RCC 7860 (cell line): ENCODE measurements at regions not wholly inside any gene's neighbourhood (a gene's known extent, or its start where the extent isn't known, plus 50 kb on each side); places are given as distances from the start of the nearest gene placed in this dataset.
"Not testable (repeated sequence)": the region's sequence is repeated elsewhere in the genome, so short reads cannot be mapped to it uniquely, and the experiment has no call there.

ENCODE experiments used
- DNase-seq: peaks from one replicate; pipeline ENCODE4 v3.0.0-alpha.2; 2015; ENCODE audit warnings: low spot score
- FAIRE-seq: peaks from 2 replicates; lab custom pipeline; 2012; peaks lifted over from hg19 to GRCh38; lab: Jason Lieb, UNC

DNA sequence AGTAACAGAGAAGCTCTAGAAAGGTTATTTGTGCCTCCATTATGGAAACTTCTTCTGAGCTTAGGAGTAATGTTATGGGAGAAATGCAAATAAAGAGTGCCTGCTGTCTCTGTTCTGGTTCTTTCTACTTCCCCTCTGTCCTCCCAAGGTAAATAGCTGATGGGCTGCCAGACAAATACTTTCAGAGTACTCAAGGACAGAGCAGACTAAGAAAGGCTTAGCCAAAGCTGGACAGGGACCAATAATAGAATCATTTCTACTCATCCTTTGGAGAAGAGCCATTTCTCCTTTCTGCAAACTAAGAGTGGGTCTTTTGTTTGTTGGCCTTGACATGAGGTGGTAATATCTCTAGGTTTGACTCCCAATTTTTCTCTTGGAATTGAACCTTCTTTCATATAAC, 136.1 kb downstream of the MID1IP1 start:
- FAIRE-seq (no peak), DNase-seq (no peak)

DNA sequence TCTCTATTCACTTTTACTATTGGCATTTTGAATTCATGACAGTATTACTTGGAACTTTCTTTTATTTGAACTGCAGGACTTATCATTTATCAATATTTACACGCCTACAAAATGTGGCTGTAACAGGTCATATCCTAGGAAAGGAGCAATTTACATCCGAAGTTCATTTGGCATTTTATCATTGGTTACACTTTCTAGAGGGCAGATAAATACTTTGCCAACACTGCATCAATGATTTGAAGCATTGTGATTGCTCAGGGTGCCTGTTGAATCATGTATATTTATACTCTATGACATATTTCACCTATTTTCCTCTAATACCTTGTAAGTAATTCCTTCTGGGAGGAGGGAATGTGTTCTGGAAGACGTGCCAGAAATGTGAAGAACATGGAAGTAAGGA, 136.7 kb downstream of the MID1IP1 start:
- DNase-seq (no peak), FAIRE-seq (no peak)

DNA sequence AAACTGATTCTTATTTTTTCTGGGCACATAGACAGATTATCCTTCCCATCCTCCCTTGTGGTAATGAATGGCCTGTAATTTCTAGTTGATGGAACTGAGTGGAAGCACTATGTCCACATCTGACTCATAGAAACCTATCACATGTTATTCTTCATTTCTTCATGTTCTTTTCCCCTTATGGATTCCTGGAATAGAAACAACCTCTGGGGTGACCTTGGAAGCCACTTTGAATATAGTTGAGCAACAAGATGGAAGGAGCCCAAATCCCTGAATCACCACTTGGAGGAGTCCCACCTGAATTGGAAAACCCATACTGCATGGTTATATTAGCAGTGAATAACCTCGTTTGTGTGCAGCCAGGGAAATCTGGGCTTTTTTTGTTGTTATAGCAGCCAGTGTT, 137.8 kb downstream of the MID1IP1 start:
- DNase-seq (no peak), FAIRE-seq (no peak)

DNA sequence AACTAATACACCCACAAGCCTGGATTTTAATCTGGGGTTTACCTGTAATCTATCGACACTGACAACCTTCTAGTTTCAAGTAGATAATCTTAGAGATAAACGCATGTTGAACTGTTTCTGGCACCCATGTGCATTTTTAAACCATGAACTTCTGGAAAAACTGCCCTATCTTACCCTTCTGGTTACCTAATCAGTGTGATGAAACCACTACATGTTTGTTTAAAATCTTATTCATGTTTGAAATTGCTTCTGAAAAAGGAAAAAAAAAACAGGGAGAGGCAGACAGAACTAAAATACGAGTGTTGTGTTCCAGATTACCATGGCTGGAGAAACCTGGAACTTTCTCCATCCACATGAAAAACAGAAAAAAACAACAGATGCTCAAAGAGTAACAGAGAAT, 139.3 kb downstream of the MID1IP1 start:
- DNase-seq (no peak), FAIRE-seq (no peak)

DNA sequence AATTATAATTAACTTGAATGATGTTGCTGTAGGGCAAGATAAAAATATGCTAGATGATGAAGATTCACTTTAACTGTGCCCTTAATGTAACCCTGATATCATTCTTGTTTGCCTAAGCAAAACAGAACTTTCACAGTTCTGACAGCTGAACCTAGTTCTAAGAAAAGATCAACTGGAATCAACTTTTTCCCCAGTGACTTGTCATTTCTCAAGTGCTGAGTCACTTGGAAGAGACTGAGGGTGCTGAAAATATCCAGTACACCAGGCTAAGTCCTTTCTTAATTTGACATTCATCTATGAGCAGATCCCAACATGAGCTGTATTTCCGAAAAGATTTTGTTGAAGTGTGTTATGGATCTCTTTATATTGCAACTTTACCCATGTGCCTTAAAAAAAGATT, 140.4 kb downstream of the MID1IP1 start:
- FAIRE-seq (no peak), DNase-seq (no peak)

DNA sequence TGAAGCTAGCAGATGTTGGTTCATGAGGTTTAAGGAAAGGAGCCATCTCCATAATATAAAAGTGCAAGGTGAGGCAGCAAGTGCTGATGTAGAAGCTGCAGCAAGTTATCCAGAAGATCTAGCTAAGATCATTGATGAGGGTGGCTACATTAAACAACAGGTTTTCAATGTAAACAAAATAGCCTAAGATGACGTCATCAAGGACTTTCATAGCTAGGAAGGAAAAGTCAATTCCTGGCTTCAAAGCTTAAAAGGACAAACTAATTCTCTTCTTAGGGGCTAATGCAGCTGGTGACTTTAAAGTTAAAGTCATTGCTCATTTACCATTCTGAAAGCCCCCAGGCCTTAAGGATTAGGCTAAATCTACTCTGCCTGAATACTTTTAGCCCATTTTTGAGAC, 141.9 kb downstream of the MID1IP1 start:
- FAIRE-seq, result no peak

DNA sequence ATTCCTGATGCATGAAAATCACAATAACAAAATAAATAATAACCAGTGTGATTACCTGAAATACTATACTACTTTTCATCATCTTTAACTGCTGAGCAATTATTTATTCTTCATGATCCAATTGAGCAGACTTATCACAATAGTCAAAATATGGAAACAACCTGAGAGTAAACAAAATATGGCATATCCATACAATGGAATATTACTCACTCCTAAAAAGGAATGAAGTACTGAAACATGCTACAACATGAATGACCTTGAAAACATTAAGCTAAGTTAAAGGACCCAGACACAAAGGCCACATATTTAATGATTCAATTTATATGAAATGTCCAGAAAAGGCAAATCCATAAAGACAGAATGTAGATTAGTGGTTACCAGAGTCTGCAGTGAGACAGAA, 146.8 kb downstream of the MID1IP1 start:
- FAIRE-seq, result no peak

More for the DNA sequence above, 141.9 kb downstream of the MID1IP1 start:
- DNase-seq, result no peak

DNA sequence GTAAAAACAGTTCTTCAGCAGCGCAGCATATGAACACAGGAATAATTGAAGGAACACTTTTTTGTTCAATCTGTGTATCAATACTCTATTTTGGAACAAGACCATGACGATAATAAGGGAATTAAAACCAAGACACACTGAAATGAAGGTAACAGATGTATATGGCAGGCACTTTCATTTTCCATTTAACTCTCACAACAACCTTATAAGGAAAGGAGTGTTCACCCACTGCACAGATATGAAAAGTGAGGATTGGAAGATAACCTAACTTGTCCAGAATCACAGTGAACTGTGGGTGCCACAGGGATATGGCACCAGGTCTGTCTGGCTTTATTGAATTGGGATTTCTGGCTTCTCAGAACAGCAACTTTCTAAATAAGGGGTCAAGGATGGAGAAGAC, 153.3 kb downstream of the MID1IP1 start:
- no peak for FAIRE-seq
- no peak for DNase-seq

More for the DNA sequence above, 146.8 kb downstream of the MID1IP1 start:
- no peak for DNase-seq

DNA sequence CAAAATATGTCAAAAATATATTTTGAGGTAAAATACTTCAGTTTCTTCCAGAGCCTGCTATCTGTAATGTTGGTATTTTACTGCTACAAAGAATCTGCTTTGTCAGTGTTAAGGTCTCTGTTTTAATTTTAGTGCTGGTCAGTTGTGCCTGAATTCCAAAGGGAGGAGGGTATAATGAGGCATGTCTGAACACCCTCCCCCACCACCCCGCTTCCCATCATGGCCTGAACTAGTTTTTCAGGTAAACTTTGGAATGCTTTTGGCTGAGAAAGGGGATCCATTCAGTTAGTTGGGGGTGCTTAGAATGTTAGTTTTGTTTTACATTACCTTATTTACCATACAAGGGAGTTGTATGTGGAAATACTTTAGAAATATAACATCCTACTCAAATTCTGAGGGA, 158.5 kb downstream of the MID1IP1 start:
- DNase-seq (no peak), FAIRE-seq (no peak)

DNA sequence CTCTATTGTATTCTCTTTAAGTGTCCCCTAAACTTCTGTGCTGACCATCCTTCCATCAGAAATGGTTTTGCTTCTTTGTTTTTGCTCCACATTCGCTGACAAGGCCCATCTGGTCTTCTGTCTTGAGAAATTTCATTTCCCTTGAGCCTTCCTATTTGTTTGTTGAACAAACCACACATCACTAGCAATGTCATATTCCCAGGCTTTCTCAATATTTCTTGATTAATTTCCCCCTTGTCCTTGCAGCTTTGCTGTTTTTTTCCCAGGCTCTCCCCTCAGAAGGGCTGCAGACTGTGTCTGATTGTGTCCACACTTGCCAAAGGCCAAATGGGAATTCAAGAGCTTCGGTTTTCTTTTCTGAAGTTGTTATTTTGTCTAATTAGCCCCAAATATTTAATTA, 158.9 kb downstream of the MID1IP1 start:
- FAIRE-seq (no peak), DNase-seq (no peak)

DNA sequence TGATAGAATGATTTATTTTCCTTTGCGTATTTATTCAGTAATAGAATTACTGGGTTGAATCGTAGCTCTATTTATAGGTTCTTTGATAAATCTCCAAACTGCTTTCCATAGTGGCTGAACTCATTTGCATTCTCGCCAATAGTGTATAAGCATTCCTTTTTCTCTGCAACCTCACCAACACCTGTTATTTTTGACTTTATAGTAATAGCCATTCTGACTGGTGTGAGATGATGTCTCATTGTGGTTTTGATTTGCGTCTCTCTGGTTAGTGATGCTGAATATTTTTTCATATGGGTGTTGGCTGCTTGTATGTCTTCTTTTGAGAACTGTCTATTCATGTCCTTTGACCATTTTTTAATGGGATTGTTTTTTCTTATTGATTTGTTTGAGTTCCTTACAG, 160.7 kb downstream of the MID1IP1 start:
- no peak for FAIRE-seq
- no peak for DNase-seq

DNA sequence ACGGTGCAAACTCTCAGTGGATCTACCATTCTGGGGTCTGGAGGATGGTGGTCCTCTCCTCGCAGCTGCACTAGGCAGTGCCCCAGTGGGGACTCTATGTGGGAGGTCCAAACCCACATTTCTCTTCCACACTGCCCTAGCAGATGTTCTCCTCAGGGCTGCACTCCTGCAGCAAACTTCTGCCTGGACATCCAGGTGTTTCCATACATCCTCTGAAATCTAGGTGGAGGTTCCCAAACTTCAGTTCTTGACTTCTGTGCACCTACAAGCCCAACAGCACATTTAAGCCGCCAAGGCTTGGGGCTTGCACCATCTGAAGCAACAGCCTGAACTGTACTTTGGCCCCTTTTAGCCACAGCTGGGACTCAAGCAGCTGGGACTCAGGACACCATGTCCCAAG, 162.0 kb downstream of the MID1IP1 start:
- FAIRE-seq, DNase-seq: not testable (repeated sequence)

DNA sequence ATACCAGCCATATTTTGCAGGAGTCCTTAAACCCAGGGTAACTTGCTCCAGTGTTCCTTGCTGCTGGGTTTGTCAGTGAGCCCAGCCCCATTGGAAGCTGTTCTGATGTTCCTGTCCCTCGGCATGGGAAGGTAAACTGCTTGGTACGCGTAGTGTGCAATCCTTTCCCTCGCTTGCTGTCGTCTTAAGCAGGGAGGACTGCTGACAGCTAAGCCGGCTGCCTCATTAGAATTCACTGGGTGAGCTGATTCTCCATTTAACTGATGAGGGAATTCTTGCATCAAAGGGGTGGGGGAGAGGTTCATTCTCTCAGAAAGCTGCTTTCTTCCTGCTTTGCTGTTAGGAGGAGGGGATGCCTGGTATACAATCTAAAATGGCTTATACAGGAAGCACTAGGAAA, 164.6 kb downstream of the MID1IP1 start:
- DNase-seq (no peak), FAIRE-seq (no peak)

DNA sequence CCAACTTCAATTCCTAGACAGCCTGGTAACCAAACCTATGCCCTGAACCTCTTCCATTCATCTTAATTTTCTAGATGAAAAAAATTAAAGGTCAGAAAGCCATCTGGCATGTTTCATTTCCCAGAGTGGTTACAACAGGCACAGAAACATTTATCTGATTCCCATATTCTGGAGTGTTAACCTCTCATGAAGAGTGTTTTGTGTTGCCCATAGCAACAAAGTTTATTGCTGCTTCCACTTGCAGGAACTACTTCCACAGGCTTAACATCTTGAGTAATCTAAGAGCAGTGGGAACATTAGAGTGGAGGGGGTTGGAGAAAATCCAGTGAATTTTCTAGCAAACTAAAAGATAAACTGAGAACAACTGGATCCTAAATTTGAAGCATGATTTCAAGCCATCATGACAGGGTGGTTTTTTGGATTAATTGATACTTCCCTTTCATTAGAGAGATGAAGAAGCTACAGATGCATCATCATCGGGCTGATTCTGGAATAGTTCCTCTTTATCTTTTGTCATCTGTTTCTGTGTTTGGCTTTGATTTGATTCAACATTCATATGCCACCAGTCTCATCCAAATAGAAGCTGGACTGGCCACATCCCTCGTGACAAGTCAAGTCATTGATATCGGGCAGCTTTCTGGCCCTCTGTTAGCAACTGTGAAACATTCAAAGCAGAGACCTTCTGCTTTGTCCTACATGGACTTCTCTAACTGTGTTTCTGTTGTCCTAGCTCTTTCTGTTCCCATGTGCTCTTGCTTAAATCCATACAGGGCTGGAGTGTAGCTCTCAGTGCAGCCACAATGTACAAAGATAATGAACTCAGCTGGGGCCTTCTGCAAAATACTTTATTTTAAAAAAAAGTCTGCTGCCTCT, 167.3 kb downstream of the MID1IP1 start:
- FAIRE-seq (no peak), DNase-seq (no peak)

DNA sequence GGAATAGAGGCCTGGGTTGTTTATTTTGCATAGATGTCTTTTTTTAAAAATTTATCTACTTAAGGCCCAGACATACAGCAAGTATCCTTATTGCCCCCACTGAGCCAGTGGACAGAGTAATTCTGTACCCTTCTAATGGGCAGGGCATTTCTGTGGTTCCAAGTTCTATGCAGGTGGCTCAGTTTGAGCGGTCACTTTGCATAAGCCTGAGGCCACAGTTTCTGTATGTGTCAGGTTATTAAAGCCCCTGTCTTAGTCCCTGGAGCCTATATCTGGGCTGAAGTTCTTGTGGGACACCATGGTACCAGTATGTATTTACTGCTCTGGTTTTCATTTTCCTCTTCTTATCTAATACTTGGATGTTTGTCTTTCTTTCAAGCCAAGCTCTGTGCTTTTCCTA, 168.8 kb downstream of the MID1IP1 start:
- DNase-seq, result no peak
- no peak for FAIRE-seq

DNA sequence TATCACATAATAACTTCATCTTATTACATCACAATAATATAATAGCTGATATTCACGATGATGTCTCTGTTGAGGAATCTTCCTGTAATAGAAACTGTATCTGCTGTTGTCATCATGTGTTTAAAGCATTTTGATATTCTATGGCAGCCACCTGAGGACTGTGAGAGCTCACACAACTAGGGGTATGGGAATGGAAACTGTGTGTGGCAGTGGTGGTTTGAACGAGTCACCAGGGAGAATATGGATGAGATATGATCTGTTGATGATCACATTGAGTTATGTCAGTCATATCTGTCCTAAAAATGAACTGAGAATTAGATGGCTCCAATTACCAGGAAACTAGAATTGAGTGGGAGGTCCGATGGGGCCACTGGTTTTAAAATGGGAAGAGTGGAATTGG, 169.6 kb downstream of the MID1IP1 start:
- DNase-seq (no peak), FAIRE-seq (no peak)

DNA sequence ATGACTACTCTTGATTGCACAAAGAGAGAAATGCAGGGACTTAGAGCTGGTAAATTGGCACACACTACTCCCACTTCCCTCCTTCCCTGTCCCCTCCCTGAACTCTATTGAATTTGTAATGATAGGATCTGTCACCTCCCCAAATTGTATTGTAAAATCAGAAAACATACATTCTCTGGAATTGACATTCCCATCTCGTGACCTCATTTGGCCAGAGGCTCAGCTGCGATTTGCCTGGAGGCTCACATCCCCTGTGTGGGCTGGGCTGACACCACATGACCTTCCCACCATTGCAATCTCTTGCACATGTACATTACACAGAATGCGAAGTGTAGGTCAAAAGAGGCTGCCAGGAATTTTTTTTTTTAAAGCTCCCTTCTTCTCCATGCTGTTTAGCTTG, 172.1 kb downstream of the MID1IP1 start:
- DNase-seq, result no peak
- FAIRE-seq, result no peak

DNA sequence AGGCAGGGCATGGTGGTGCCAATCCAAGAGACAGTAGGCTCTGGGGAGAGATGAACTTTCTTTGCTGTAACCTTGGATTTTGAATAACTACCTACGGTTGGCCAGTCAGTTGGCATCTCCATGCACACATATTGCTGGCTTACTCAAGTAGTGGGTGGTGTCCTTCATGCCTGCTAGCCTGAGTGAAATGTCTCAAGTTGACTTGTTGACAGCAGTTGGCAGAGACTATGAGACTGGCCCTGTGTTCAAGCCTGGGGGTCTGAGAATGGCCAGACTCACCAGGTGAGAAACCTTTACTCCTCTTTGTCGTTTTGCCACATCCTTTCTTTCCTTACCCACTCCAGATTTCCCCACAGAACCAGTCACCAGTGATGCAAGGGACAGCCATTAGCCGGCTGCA, 173.3 kb downstream of the MID1IP1 start:
- DNase-seq, result no peak
- FAIRE-seq, result no peak

DNA sequence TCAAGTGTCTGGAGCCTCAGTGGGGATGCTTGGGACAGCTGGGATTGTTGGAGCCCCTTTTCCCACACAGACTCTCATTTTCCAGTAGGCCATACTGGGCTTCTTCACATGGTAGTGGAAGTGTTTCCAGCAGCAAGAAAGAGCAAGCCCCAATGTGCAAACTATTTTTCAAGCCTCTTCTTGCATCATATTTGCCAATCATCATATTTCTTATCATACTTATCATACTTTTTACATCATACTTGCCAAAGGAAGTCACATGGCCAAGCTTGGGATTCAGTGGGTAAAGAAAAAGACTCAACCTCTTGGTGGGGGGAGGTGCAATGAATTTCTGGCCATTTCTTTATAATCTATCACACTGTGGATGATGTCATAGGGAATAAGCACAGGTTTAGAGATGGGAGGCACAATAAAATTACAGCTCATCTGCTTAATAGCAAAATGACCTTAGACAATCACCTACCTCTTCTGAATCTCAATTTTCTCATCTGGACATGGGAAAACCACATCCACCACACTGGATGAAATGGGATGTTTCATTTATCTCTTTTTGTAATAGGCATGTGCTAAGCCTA, 174.2 kb downstream of the MID1IP1 start:
- FAIRE-seq (no peak), DNase-seq (no peak)

DNA sequence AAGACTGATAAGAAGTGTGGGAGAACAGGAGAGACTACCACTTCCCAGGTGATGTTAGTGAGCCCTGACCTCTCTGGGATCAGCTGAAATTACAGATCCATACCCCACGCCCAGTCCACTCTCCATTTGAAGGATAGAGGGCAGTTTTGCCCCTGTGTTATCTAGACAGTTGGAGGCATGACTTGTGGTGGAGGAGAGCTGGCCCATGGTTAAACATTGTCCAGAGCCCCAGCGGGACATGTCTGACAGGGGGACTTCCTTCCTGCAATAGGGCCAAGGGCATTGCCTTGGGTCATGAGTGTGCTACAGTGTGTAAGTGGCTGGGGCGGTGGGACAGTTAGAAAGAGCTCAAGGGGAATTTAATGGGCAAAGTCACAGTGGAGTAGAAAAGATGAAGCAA, 181.1 kb downstream of the MID1IP1 start:
- no peak for FAIRE-seq
- DNase-seq, result no peak

DNA sequence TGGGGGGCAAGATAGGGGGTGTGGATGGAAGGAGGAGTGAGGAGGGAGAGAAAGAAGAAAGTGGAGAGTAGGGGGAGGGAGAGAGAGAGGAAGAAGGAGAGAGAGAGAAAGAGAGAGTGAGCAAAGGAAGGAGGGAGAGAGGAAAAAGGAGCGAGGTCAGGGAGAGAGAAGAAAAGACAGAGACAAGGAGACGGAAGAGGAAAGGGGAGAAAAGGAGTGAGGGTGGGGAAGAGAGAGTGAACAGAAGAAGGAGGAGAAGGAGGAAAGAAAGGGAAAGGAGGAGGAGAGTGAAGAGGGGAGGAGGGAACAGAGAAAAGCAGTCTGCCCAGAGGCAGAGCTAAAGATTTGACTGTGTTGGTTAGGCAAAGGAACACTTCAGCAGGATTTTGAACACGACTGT, 181.6 kb downstream of the MID1IP1 start:
- FAIRE-seq (no peak), DNase-seq (no peak)

DNA sequence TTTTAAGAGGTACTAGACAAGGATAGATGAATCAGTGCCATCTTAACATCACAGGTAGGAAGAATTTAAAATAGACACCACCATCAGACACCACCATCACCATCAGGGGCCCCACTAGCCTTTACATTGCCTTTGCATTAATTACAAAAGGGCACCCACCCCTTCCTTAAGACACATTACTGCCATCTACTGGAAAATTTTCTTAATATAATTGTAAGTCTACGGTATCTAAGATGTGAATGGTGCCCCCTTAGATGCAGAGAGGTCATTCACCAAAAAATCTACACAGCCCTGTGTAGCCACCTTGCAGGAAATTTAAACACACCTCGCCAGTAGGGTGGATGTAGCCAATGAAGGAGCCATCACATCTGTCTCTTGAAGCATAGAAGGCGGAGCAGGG, 184.1 kb downstream of the MID1IP1 start:
- peak; percentile 3 for DNase-seq
- no peak for FAIRE-seq

DNA sequence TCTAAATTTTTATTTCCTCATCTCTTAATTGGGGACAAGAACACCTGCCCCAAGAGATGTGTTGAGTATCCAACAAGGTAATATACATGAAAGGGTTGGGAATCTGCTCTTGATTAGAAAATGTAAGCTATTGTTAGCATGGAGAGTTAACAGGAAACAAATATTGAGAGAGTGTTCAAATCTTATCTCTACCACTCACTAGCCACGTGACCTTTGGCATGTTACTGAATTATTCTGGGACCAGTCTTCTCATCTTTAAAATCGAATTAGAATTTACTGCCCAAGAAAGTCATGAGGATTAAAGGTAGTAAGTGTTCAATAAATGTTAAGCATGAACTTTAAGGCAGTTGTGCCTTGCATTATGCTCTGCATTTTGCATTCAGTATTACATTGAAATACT, 184.7 kb downstream of the MID1IP1 start:
- DNase-seq (no peak), FAIRE-seq (no peak)
